ENCODE measurements at regions not wholly inside any gene's neighbourhood (a gene's known extent, or its start where the extent isn't known, plus 50 kb on each side); places are given as distances from the start of the nearest gene placed in this dataset.

DNA sequence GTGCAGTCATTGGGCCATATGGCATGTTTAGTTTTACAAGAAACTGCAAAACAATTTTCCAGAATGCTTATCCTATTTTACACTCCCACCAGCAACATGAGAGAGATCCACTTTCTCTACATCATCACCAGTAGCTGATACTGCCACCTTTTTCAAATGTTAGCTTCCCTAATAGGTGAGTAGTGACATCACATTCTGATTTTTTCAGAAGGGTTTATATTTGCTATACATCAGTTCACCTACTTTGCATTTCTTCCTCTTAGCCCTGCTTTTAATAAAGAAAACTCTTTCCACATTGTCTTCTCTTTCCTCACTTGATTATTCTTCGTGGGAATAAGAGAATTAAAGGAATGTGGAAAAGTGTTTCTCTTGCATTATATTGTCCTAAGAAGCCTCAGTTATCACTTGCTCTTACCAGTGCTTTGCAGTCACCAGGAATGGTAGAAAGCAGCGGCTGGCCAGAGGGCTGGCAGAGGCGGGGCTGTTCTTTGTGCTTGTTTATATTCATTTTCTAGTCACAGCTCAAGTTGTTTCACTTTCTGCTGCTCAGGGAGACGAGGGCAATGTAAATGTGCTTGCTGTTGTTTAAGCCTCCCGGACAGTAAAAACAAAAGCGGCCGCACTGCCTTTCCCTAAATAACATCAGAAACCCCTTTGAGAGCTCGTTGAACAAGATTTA lies 164.8 kb downstream of the HSD17B3 start:
- Mint-ChIP-seq H3K4me1 (peaks cover 29% of the 10 kb centered on the region), H3K27me3 (ENCODE audit: insufficient read depth) (peaks cover 11% of the 10 kb centered on the region), H3K36me3 (ENCODE audit: low read depth) (no peaks in the 10 kb centered on the region), H3K27ac (peak overlapping the region; percentile 4), H3K9me3 (peaks cover 14% of the 10 kb centered on the region), H3K4me3 (no peak overlapping the region)
- Histone ChIP-seq H3K27ac (ENCODE audit: low read depth, low read length) (no peak overlapping the region), H3K9me3 (ENCODE audit: control insufficient read depth, low read length) (peaks cover 16% of the 10 kb centered on the region), H3K36me3 (ENCODE audit: control insufficient read depth, insufficient read depth, low read length) (no peaks in the 10 kb centered on the region), H3K4me1 (ENCODE audit: control insufficient read depth, insufficient read depth, low read length) (peaks cover 3% of the 10 kb centered on the region), H3K9ac (ENCODE audit: extremely low read depth, low read length, poor library complexity, severe bottlenecking) (no peak overlapping the region), H3K27me3 (ENCODE audit: control insufficient read depth, insufficient read depth, low read length, poor library complexity, severe bottlenecking) (no peaks in the 10 kb centered on the region), H3K4me3 (ENCODE audit: low read length) (no peak overlapping the region)
- peak; percentile 74 for DNase-seq
- TF ChIP-seq, protein P1, sequence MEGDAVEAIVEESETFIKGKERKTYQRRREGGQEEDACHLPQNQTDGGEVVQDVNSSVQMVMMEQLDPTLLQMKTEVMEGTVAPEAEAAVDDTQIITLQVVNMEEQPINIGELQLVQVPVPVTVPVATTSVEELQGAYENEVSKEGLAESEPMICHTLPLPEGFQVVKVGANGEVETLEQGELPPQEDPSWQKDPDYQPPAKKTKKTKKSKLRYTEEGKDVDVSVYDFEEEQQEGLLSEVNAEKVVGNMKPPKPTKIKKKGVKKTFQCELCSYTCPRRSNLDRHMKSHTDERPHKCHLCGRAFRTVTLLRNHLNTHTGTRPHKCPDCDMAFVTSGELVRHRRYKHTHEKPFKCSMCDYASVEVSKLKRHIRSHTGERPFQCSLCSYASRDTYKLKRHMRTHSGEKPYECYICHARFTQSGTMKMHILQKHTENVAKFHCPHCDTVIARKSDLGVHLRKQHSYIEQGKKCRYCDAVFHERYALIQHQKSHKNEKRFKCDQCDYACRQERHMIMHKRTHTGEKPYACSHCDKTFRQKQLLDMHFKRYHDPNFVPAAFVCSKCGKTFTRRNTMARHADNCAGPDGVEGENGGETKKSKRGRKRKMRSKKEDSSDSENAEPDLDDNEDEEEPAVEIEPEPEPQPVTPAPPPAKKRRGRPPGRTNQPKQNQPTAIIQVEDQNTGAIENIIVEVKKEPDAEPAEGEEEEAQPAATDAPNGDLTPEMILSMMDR (conservative IDR thresholded peaks at IDR 0.05) = no peak
- 54 to 57% methylated on average over 4 to 7 of the region's 8 CpGs for WGBS, 2 experiments (ENCODE audit: insufficient coverage in 1 of 2, insufficient read length in 1 of 2)

DNA sequence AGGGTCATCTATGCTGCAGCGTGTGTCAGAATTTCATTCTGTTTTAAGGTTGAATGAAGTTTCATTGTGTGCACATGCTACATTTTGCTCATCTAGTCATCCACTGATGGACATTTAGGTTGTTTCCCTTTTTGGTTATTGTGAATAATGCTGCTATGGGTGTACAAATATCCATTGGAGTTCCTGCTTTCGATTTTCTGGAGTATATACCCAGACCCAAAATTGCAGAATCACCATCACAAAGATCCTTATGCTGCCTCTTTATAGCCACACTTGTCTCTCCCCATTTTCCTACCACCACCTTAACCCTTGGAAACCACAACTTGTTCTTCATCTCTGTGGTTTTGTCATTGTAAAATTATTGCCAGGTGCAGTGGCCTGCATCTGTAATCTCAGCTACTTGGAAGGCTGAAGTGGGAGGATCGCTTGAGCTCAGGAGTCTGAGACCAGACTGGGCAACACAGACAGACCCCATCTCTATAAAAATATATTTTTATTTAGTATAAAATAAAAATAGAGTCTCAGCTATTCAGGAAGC lies 166.2 kb downstream of the HSD17B3 start:
- peaks cover 2% of the 10 kb centered on the region for H3K4me1 ChIP-seq (ENCODE audit: control insufficient read depth, insufficient read depth, low read length)
- 90% methylated on average over 3 of the region's 3 CpGs; no CpG with 5 or more reads in 1 of the 2 experiments for WGBS, 2 experiments (ENCODE audit: insufficient coverage in 1 of 2, insufficient read length in 1 of 2)
- H3K4me1 Mint-ChIP-seq = peaks cover 25% of the 10 kb centered on the region
- TF ChIP-seq, protein P1 (conservative IDR thresholded peaks at IDR 0.05) = no peak
- H3K27ac Mint-ChIP-seq = no peak overlapping the region
- DNase-seq = no peak
- peaks cover 14% of the 10 kb centered on the region for H3K9me3 Mint-ChIP-seq
- H3K27ac ChIP-seq (ENCODE audit: low read depth, low read length) = no peak overlapping the region
- H3K4me3 ChIP-seq (ENCODE audit: low read length) = no peak overlapping the region
- H3K27me3 ChIP-seq (ENCODE audit: control insufficient read depth, insufficient read depth, low read length, poor library complexity, severe bottlenecking) = peaks cover 4% of the 10 kb centered on the region
- no peaks in the 10 kb centered on the region for H3K36me3 Mint-ChIP-seq (ENCODE audit: low read depth)
- H3K9me3 ChIP-seq (ENCODE audit: control insufficient read depth, low read length) = peaks cover 16% of the 10 kb centered on the region
- no peaks in the 10 kb centered on the region for H3K36me3 ChIP-seq (ENCODE audit: control insufficient read depth, insufficient read depth, low read length)
- H3K27me3 Mint-ChIP-seq (ENCODE audit: insufficient read depth) = peaks cover 18% of the 10 kb centered on the region
- H3K9ac ChIP-seq (ENCODE audit: extremely low read depth, low read length, poor library complexity, severe bottlenecking) = no peak overlapping the region
- H3K4me3 Mint-ChIP-seq = no peak overlapping the region

DNA sequence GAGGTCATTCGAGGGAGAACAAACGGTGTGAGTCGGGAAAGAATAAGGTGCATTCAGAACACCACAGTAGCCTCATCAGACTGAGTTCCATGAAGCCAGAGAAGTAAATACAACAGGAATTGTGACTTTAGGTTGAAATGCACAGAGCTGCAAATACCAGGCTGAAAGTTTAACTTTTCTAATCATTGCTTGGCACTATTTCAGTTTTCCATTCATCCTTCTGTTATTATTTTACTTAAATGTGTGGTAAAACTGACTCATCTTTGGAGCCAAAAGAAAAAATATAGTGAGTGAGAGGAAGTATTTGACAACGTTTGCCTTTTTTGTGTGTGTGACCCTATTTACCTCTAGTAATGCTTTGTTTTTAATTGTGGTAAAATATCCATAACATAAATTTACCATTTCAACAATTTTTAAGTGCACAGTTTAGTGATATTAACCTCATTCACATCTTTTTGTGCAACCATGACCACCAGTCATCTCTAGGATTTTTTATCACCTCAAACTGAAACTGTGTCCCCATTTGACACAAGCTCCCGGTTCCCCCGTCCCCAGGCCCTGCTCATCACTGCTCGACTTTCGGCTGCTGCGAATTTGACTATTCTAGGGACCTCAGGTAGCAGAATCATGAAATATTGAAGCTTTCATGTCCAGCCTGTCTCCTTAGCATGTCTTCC lies 166.8 kb downstream of the HSD17B3 start:
- no peak overlapping the region for H3K4me3 ChIP-seq (ENCODE audit: low read length)
- DNase-seq = no peak
- H3K36me3 Mint-ChIP-seq (ENCODE audit: low read depth) = no peaks in the 10 kb centered on the region
- no peaks in the 10 kb centered on the region for H3K4me1 ChIP-seq (ENCODE audit: control insufficient read depth, insufficient read depth, low read length)
- WGBS, 2 experiments (ENCODE audit: insufficient coverage in 1 of 2, insufficient read length in 1 of 2) = 92 to 97% methylated on average over 8 to 9 of the region's 9 CpGs
- TF ChIP-seq, protein P1 (conservative IDR thresholded peaks at IDR 0.05) = no peak
- no peak overlapping the region for H3K9ac ChIP-seq (ENCODE audit: extremely low read depth, low read length, poor library complexity, severe bottlenecking)
- H3K4me1 Mint-ChIP-seq = peaks cover 22% of the 10 kb centered on the region
- no peak overlapping the region for H3K4me3 Mint-ChIP-seq
- no peak overlapping the region for H3K27ac ChIP-seq (ENCODE audit: low read depth, low read length)
- peaks cover 24% of the 10 kb centered on the region for H3K27me3 Mint-ChIP-seq (ENCODE audit: insufficient read depth)
- H3K9me3 Mint-ChIP-seq = peaks cover 14% of the 10 kb centered on the region
- H3K36me3 ChIP-seq (ENCODE audit: control insufficient read depth, insufficient read depth, low read length) = no peaks in the 10 kb centered on the region
- H3K9me3 ChIP-seq (ENCODE audit: control insufficient read depth, low read length) = peaks cover 16% of the 10 kb centered on the region
- peaks cover 6% of the 10 kb centered on the region for H3K27me3 ChIP-seq (ENCODE audit: control insufficient read depth, insufficient read depth, low read length, poor library complexity, severe bottlenecking)
- H3K27ac Mint-ChIP-seq = no peak overlapping the region

Measured in endodermal cell (in vitro differentiated cells).